ENCODE measurements at regions not wholly inside any gene's neighbourhood (a gene's known extent, or its start where the extent isn't known, plus 50 kb on each side); places are given as distances from the start of the nearest gene placed in this dataset.
"Not testable (repeated sequence)": the region's sequence is repeated elsewhere in the genome, so short reads cannot be mapped to it uniquely, and the experiment has no call there.

- Histone ChIP-seq H3K4me1 (ENCODE audit: low read length) (no peaks in the 10 kb centered on the region), H3K9me3 (replicated peaks; ENCODE audit: insufficient read depth, low read length) (no peaks in the 10 kb centered on the region), H3K4me2 (ENCODE audit: low read depth, low read length) (no peak overlapping the region), H3K27me3 (replicated peaks; ENCODE audit: insufficient read depth, low read length) (no peaks in the 10 kb centered on the region), H3K9ac (ENCODE audit: low read length) (no peak overlapping the region), H3K9me2 (replicated peaks; ENCODE audit: insufficient read depth, low read length) (no peaks in the 10 kb centered on the region), H3K4me3 (ENCODE audit: low read length) (no peak overlapping the region), H3K27ac (ENCODE audit: low read length) (no peak overlapping the region), H2AFZ (ENCODE audit: low read length) (no peak overlapping the region), H3F3A (ENCODE audit: insufficient read depth, low read length) (no peaks in the 10 kb centered on the region), H3K36me3 (replicated peaks; ENCODE audit: insufficient read depth, low read length) (no peaks in the 10 kb centered on the region), H3K79me2 (ENCODE audit: low read length) (no peaks in the 10 kb centered on the region), H4K20me1 (ENCODE audit: insufficient read depth, low read length) (no peaks in the 10 kb centered on the region)
- no peak for TF ChIP-seq EZH2 (optimal IDR thresholded peaks at IDR 0.05; ENCODE audit: low read depth, low read length)
- no peak for TF ChIP-seq EZH2phosphoT487 (IDR thresholded peaks at IDR 0.05; ENCODE audit: low read length)
- TF ChIP-seq CTCF (IDR thresholded peaks at IDR 0.05; ENCODE audit: low read length): no peak
- no peak for DNase-seq
Measured at GRCh38 chr13:19123502-19123901, 58.1 kb downstream of the TUBA3C start.

DNA sequence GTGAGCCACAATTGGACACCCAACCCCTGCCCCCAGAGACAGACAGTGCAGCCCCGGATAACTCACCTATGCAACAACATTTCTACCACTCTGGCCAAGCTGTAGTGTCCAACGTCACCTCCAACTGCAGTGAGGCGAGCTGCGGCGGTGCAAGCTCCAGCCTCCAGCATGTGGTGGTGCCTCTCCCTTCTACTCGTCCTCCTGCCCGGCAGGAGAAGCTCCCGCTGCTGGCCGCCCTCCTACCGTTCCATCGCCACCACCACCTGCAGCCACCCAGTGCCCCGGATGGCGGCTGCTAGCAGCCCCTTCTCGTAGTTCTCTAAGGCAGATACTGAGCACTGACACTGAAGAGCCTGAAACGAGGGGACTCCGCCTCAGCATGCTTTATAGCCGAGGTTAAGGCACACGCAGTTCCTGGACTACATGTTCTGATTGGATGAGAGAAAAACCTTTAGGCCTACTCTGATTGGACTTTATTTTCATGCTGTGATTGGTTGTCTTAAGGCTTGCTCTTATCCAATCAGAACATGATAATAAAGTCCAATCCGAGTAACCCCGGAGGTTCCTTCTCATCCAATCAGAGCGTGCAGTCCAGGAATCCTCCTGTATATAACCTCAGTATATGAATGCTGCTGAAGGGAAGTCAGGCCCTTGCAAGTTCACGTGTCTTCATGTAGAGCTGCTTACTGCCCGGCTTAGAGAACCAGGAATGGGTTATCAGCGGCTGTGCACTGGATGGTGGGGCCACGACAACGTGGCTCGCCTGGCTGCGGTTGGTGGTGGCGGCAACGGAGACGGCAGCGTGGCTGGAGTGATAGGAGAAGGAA, 63.5 kb downstream of the TUBA3C start:
- Histone ChIP-seq H3K36me3 (replicated peaks; ENCODE audit: insufficient read depth, low read length) (no peaks in the 10 kb centered on the region), H3K27ac (ENCODE audit: low read length) (no peak overlapping the region), H3K27me3 (replicated peaks; ENCODE audit: insufficient read depth, low read length) (no peaks in the 10 kb centered on the region), H3K9ac (ENCODE audit: low read length) (no peak overlapping the region), H3K4me1 (ENCODE audit: low read length) (no peaks in the 10 kb centered on the region), H3K4me3 (ENCODE audit: low read length) (no peak overlapping the region), H3K9me3 (replicated peaks; ENCODE audit: insufficient read depth, low read length) (no peaks in the 10 kb centered on the region), H3K9me2 (replicated peaks; ENCODE audit: insufficient read depth, low read length) (no peaks in the 10 kb centered on the region), H4K20me1 (ENCODE audit: insufficient read depth, low read length) (no peaks in the 10 kb centered on the region), H3K79me2 (ENCODE audit: low read length) (no peaks in the 10 kb centered on the region), H2AFZ (ENCODE audit: low read length) (no peak overlapping the region), H3F3A (ENCODE audit: insufficient read depth, low read length) (no peaks in the 10 kb centered on the region), H3K4me2 (ENCODE audit: low read depth, low read length) (no peak overlapping the region)
- no peak for DNase-seq
- TF ChIP-seq CTCF (IDR thresholded peaks at IDR 0.05; ENCODE audit: low read length): no peak
- no peak for TF ChIP-seq EZH2phosphoT487 (IDR thresholded peaks at IDR 0.05; ENCODE audit: low read length)
- no peak for TF ChIP-seq EZH2 (optimal IDR thresholded peaks at IDR 0.05; ENCODE audit: low read depth, low read length)

- H3K9me2 ChIP-seq (replicated peaks; ENCODE audit: insufficient read depth, low read length); H4K20me1 ChIP-seq (ENCODE audit: insufficient read depth, low read length); H3K4me3 ChIP-seq (ENCODE audit: low read length); H2AFZ ChIP-seq (ENCODE audit: low read length); H3K4me1 ChIP-seq (ENCODE audit: low read length); H3K9me3 ChIP-seq (replicated peaks; ENCODE audit: insufficient read depth, low read length); H3K36me3 ChIP-seq (replicated peaks; ENCODE audit: insufficient read depth, low read length); H3K79me2 ChIP-seq (ENCODE audit: low read length); H3F3A ChIP-seq (ENCODE audit: insufficient read depth, low read length); H3K9ac ChIP-seq (ENCODE audit: low read length); H3K4me2 ChIP-seq (ENCODE audit: low read depth, low read length); H3K27me3 ChIP-seq (replicated peaks; ENCODE audit: insufficient read depth, low read length); DNase-seq; H3K27ac ChIP-seq (ENCODE audit: low read length): not testable (repeated sequence)
Measured at GRCh38 chr13:19109225-19109624, 72.4 kb downstream of the TUBA3C start.

- H3K36me3 ChIP-seq (replicated peaks; ENCODE audit: insufficient read depth, low read length): no peaks in the 10 kb centered on the region
- no peaks in the 10 kb centered on the region for H3K79me2 ChIP-seq (ENCODE audit: low read length)
- H3K4me2 ChIP-seq (ENCODE audit: low read depth, low read length): no peak overlapping the region
- no peaks in the 10 kb centered on the region for H3K4me1 ChIP-seq (ENCODE audit: low read length)
- DNase-seq: no peak
- no peak overlapping the region for H2AFZ ChIP-seq (ENCODE audit: low read length)
- H3K4me3 ChIP-seq (ENCODE audit: low read length): no peak overlapping the region
- no peaks in the 10 kb centered on the region for H3K27me3 ChIP-seq (replicated peaks; ENCODE audit: insufficient read depth, low read length)
- H3K9me3 ChIP-seq (replicated peaks; ENCODE audit: insufficient read depth, low read length): no peaks in the 10 kb centered on the region
- no peak overlapping the region for H3K9ac ChIP-seq (ENCODE audit: low read length)
- H4K20me1 ChIP-seq (ENCODE audit: insufficient read depth, low read length): no peaks in the 10 kb centered on the region
- H3K9me2 ChIP-seq (replicated peaks; ENCODE audit: insufficient read depth, low read length): no peaks in the 10 kb centered on the region
- no peak for TF ChIP-seq EZH2 (optimal IDR thresholded peaks at IDR 0.05; ENCODE audit: low read depth, low read length)
- TF ChIP-seq EZH2phosphoT487 (IDR thresholded peaks at IDR 0.05; ENCODE audit: low read length): no peak
- TF ChIP-seq CTCF (IDR thresholded peaks at IDR 0.05; ENCODE audit: low read length): no peak
- H3K27ac ChIP-seq (ENCODE audit: low read length): no peak overlapping the region
- no peaks in the 10 kb centered on the region for H3F3A ChIP-seq (ENCODE audit: insufficient read depth, low read length)
Measured at GRCh38 chr13:19103140-19103539, 78.5 kb downstream of the TUBA3C start.

Data from MM.1S (cell line).